ENCODE measurements at regions not wholly inside any gene's neighbourhood (a gene's known extent, or its start where the extent isn't known, plus 50 kb on each side); places are given as distances from the start of the nearest gene placed in this dataset.

DNA sequence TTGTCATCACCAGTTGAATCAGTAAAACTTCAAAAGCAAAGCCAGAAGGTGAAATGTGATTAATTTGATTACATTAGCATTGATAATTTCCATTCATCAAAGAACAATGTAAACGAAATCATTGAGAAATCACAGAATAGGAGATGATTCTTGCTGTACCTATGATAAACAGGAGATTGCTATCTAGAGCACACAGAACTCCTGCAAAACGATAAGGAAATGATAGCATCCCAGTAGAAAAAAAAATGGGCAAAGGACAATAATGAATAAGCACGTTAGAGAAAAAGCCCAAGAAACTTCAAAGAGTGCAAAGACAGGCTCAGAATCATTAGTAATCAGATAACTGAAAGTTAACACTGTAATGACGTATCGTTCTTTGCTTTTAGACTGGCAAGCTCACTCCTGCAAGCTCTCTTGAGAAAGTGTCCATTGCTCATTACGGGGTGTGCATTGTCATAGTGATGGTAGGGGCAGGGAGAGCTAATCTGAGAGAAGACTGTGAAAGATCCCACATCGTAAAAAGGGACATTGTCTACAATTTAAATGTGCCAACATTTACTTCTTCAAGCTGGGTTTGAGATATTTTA, 143.6 kb downstream of the SPP2 start:
- no peak for DNase-seq (ENCODE audit: low read depth)
- no peak overlapping the region for H3K4me3 ChIP-seq (ENCODE audit: low read depth, low read length)
- TF ChIP-seq, protein P1, sequence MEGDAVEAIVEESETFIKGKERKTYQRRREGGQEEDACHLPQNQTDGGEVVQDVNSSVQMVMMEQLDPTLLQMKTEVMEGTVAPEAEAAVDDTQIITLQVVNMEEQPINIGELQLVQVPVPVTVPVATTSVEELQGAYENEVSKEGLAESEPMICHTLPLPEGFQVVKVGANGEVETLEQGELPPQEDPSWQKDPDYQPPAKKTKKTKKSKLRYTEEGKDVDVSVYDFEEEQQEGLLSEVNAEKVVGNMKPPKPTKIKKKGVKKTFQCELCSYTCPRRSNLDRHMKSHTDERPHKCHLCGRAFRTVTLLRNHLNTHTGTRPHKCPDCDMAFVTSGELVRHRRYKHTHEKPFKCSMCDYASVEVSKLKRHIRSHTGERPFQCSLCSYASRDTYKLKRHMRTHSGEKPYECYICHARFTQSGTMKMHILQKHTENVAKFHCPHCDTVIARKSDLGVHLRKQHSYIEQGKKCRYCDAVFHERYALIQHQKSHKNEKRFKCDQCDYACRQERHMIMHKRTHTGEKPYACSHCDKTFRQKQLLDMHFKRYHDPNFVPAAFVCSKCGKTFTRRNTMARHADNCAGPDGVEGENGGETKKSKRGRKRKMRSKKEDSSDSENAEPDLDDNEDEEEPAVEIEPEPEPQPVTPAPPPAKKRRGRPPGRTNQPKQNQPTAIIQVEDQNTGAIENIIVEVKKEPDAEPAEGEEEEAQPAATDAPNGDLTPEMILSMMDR (conservative IDR thresholded peaks at IDR 0.05; ENCODE audit: low read depth, low read length) = no peak

DNA sequence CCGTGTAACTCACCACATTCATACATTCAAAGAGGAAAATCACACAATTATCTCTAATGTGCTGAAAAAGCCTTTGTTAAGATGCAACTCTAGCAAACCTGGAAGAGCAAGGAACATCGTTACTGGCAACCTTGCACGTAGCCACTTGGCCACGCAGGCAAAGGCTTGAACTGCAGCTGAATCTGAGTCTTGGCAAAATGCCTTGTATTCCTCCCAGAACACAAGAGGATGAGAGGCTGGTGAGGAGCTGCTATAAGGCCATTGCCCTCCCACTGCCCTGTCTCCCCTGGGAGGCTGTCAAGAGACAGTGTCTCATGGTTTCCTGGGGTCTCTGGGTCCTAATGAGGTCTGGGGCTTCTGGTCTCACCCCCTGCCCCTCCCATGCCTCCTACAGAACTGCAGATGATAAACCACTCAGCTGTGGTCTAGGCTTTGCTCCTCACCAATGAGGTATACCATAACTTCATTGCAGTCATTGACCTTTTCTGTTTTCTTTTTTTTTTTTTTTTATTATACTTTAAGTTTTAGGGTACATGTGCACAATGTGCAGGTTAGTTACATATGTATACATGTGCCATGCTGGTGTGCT, 141.4 kb downstream of the SPP2 start:
- TF ChIP-seq, protein P1 (conservative IDR thresholded peaks at IDR 0.05; ENCODE audit: low read depth, low read length) = peak; percentile 14
- no peak overlapping the region for H3K4me3 ChIP-seq (ENCODE audit: low read depth, low read length)
- peak; percentile 42 for DNase-seq (ENCODE audit: low read depth)

DNA sequence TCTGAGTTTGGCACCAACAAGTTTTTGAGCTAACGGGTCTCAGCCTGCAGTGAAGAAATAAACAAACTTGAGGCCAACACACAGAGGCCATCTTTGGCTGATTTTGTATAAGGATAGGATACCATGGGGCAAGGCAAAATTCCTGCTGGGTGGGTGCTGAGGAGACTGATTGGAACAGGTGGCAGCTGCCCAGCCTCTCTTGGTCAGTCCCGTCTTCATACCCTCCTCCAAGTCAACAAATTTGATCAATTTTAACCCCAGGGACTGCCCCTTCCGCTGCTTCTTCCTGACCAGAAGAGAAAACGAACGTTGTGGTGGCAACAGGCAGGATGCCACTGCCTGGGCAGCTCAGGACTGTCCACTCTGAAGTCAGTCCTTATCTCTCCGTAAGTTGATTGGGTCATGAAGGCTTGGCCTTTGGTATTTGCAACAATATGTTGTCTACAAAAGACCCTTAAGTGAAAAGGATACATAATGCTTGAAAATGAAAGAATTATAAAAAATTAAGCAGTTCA, 139.3 kb downstream of the SPP2 start:
- no peak overlapping the region for H3K4me3 ChIP-seq (ENCODE audit: low read depth, low read length)
- no peak for DNase-seq (ENCODE audit: low read depth)
- TF ChIP-seq, protein P1 (conservative IDR thresholded peaks at IDR 0.05; ENCODE audit: low read depth, low read length) = no peak

DNA sequence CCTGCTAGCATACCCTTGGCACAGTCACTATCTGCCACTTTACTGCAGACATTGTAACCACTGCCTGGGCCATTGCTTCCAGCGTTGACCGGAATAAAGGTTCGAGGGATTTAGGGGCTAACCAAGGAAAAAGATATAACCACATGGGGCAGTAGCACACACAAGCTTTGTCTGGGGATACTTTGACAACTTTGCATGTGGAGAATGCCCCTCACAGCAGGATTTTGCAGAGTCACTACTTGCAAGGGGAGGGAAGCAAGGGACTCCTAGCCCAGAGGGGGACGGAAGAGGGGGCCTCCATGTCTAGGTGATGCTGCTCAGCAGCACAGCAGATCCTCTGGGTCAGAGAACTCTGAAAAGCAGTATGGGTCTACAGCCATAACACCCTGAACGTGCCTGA, 138.7 kb downstream of the SPP2 start:
- TF ChIP-seq, protein P1 (conservative IDR thresholded peaks at IDR 0.05; ENCODE audit: low read depth, low read length) = no peak
- DNase-seq (ENCODE audit: low read depth) = no peak
- H3K4me3 ChIP-seq (ENCODE audit: low read depth, low read length) = no peak overlapping the region

DNA sequence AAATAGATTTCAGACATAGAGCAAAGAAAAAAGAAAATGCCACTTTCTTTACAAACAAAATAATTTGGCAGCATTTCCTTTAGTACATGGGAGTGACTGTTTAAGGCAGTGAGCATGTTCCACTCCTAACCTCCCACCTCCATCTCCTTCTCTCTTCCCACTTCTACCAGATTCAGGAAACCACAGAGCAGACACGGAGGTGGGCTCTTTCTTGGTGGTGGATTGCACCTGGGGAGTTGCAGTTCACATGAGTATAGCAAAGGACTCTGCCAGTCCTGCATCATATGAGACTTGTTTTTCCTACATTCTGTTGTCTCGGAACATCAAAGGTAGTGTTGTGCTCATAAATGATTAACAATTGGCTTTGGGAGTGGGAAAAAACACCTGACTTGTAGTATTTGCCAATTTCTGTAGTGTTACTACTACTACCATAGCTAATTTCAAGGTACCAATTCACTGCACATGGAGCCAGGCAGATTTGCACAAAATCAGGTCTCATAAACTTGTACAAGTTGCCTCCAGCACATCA, 137.2 kb downstream of the SPP2 start:
- no peak overlapping the region for H3K4me3 ChIP-seq (ENCODE audit: low read depth, low read length)
- no peak for DNase-seq (ENCODE audit: low read depth)
- TF ChIP-seq, protein P1 (conservative IDR thresholded peaks at IDR 0.05; ENCODE audit: low read depth, low read length) = no peak

DNA sequence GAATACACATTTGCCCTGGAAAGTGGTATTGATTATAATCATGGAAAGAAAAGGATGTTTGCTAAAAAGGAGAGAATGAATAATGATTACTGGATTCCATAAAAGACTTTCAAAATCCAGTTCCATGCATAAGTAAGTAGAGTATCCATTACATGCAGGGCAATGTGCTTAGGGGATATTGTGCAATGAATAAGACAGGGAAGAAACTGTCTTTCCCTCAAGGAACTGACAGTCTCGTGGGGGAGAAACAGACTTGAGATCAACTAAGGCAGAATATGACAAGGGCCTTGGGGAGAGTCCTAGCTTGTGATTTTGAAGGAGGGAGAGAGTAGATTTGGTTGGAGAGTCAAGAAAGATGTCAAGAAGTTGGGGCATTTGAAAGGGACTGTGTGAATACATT, 130.6 kb downstream of the SPP2 start:
- no peak overlapping the region for H3K4me3 ChIP-seq (ENCODE audit: low read depth, low read length)
- TF ChIP-seq, protein P1 (conservative IDR thresholded peaks at IDR 0.05; ENCODE audit: low read depth, low read length) = no peak
- DNase-seq (ENCODE audit: low read depth) = no peak

DNA sequence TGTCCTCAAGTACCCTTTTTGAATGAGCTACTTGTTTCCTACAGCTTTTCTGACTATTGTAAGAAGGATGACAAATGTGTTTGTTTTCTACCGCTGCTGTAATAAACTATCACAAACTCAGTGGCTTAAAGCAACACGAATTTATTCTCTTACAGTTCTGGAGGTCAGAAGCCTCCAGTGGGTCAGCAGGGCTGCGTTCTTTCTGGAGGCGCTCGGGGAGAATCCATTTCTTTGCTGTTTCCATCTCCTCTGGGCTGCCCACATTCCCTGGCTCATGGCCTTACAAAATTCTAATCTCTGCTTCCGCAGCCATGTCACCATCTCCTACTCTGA, 128.5 kb downstream of the SPP2 start:
- TF ChIP-seq, protein P1 (conservative IDR thresholded peaks at IDR 0.05; ENCODE audit: low read depth, low read length) = no peak
- H3K4me3 ChIP-seq (ENCODE audit: low read depth, low read length) = no peak overlapping the region
- no peak for DNase-seq (ENCODE audit: low read depth)
